Loucy (cell line): ENCODE measurements at regions not wholly inside any gene's neighbourhood (a gene's known extent, or its start where the extent isn't known, plus 50 kb on each side); places are given as distances from the start of the nearest gene placed in this dataset.

Experiments used
- CTCF ChIP-seq: fragments of 200-600 bp; sonication (generic); conservative IDR thresholded peaks from 2 replicates; pipeline ENCODE4 v1.5.1; 2014; ENCODE audit warnings: mild to moderate bottlenecking, antibody characterized with exemption, low read length
- EZH2phosphoT487 ChIP-seq: fragments of 200-600 bp; IDR thresholded peaks from 2 replicates; pipeline ENCODE4 v1.6.1; 2018; ENCODE audit warnings: antibody characterized with exemption, mild to moderate bottlenecking, moderate library complexity, borderline replicate concordance

GRCh38 chrX:87914726-87915125, 397.1 kb downstream of the KLHL4 start:
- TF ChIP-seq CTCF = no peak
- TF ChIP-seq EZH2phosphoT487 = no peak
